SK-N-SH treated with all-trans-retinoic acid at 6 μM for 48 hours (cell line): ENCODE measurements at regions not wholly inside any gene's neighbourhood (a gene's known extent, or its start where the extent isn't known, plus 50 kb on each side); places are given as distances from the start of the nearest gene placed in this dataset.

Experiments used
- ATAC-seq: fragments of 200-7000 bp; cut with Tn5 transposase; 3 replicates; pipeline ENCODE4 v1.9.1; 2020; ENCODE audit warnings: mild to moderate bottlenecking, moderate library complexity
- ARNTL ChIP-seq: fragments of 450-650 bp; formaldehyde crosslinking; IDR thresholded peaks from 2 replicates; pipeline ENCODE4 v1.5.0; 2020; ENCODE audit warnings: low read depth, mild to moderate bottlenecking, moderate library complexity, borderline replicate concordance
- BACH2 ChIP-seq: fragments of 250-450 bp; sonication (Bioruptor Pico); IDR thresholded peaks from 2 replicates; pipeline ENCODE4 v1.9.0; 2021; ENCODE audit warnings: mild to moderate bottlenecking, borderline replicate concordance
- CREB5 ChIP-seq: fragments of 250-450 bp; sonication (Bioruptor Pico); IDR thresholded peaks from 2 replicates; pipeline ENCODE4 v1.5.1; 2020; ENCODE audit warnings: low read depth, mild to moderate bottlenecking, moderate library complexity
- CSDC2 ChIP-seq: fragments of 250-450 bp; sonication (Bioruptor Pico); IDR thresholded peaks from 2 replicates; pipeline ENCODE4 v1.5.0; 2020; ENCODE audit warnings: mild to moderate bottlenecking, moderate library complexity
- CSRNP3 ChIP-seq: fragments of 250-450 bp; sonication (Bioruptor Pico); IDR thresholded peaks from 2 replicates; pipeline ENCODE4 v1.5.1; 2021; ENCODE audit warnings: mild to moderate bottlenecking, moderate library complexity
- ESRRG ChIP-seq: fragments of 250-450 bp; sonication (Bioruptor Pico); IDR thresholded peaks from 2 replicates; pipeline ENCODE4 v1.6.1; 2021; ENCODE audit warnings: mild to moderate bottlenecking
- ISL1 ChIP-seq: fragments of 250-450 bp; sonication (Bioruptor Pico); IDR thresholded peaks from 2 replicates; pipeline ENCODE4 v2.1.2; 2022; ENCODE audit warnings: mild to moderate bottlenecking, moderate library complexity
- OSR1 ChIP-seq: fragments of 250-450 bp; sonication (Bioruptor Pico); IDR thresholded peaks from 2 replicates; pipeline ENCODE4 v1.8.0; 2022; ENCODE audit warnings: moderate library complexity, mild to moderate bottlenecking, inconsistent platforms
- POU6F1 ChIP-seq: fragments of 250-450 bp; sonication (Bioruptor Pico); IDR thresholded peaks from 2 replicates; pipeline ENCODE4 v1.8.0; 2021; ENCODE audit warnings: low read depth, mild to moderate bottlenecking, moderate library complexity, borderline replicate concordance
- PPARA ChIP-seq: fragments of 250-450 bp; sonication (Bioruptor Pico); IDR thresholded peaks from 2 replicates; pipeline ENCODE4 v1.5.0; 2020; ENCODE audit warnings: mild to moderate bottlenecking, borderline replicate concordance
- RARB ChIP-seq: fragments of 250-450 bp; sonication (Bioruptor Pico); IDR thresholded peaks from 2 replicates; pipeline ENCODE4 v1.8.0; 2021; ENCODE audit warnings: mild to moderate bottlenecking, moderate library complexity
- SNAI2 ChIP-seq: fragments of 250-450 bp; sonication (Bioruptor Pico); IDR thresholded peaks from 2 replicates; pipeline ENCODE4 v1.5.0; 2020; ENCODE audit warnings: mild to moderate bottlenecking, moderate library complexity
- TCF4 ChIP-seq: fragments of 250-450 bp; sonication (Bioruptor Pico); IDR thresholded peaks from 2 replicates; pipeline ENCODE4 v1.8.0; 2021; ENCODE audit warnings: mild to moderate bottlenecking, moderate library complexity, borderline replicate concordance
- TOX ChIP-seq: fragments of 250-450 bp; sonication (Bioruptor Pico); IDR thresholded peaks from 2 replicates; pipeline ENCODE4 v1.8.0; 2021; ENCODE audit warnings: mild to moderate bottlenecking, moderate library complexity, borderline replicate concordance
- TSHZ2 ChIP-seq: fragments of 250-450 bp; sonication (Bioruptor Pico); IDR thresholded peaks from 2 replicates; pipeline ENCODE4 v1.5.0; 2020; ENCODE audit warnings: mild to moderate bottlenecking, moderate library complexity
- ZC3H10 ChIP-seq: fragments of 250-450 bp; sonication (Bioruptor Pico); IDR thresholded peaks from 2 replicates; pipeline ENCODE4 v1.5.1; 2021; ENCODE audit warnings: mild to moderate bottlenecking, moderate library complexity
- ZFP3 ChIP-seq: fragments of 250-450 bp; sonication (Bioruptor Pico); IDR thresholded peaks from 2 replicates; pipeline ENCODE4 v1.5.0; 2020; ENCODE audit warnings: mild to moderate bottlenecking, moderate library complexity
- ZFP30 ChIP-seq: fragments of 450-650 bp; formaldehyde crosslinking; IDR thresholded peaks from 2 replicates; pipeline ENCODE4 v1.5.0; 2022; ENCODE audit warnings: mild to moderate bottlenecking, moderate library complexity
- ZNF565 ChIP-seq: fragments of 450-650 bp; formaldehyde crosslinking; conservative IDR thresholded peaks from 2 replicates; pipeline ENCODE4 v1.5.0; 2020; ENCODE audit warnings: low read depth, mild to moderate bottlenecking, moderate library complexity
- ZNF70 ChIP-seq: fragments of 450-650 bp; formaldehyde crosslinking; IDR thresholded peaks from 2 replicates; pipeline ENCODE4 v1.5.0; 2020; ENCODE audit warnings: mild to moderate bottlenecking, moderate library complexity
- ZNF8 ChIP-seq: fragments of 450-650 bp; formaldehyde crosslinking; IDR thresholded peaks from 2 replicates; pipeline ENCODE4 v1.5.0; 2020; ENCODE audit warnings: mild to moderate bottlenecking, moderate library complexity

- no peak for ATAC-seq
- no peak for TF ChIP-seq ZC3H10 (CRISPR knock-in tag)
- no peak for TF ChIP-seq BACH2 (CRISPR knock-in tag)
- no peak for TF ChIP-seq RARB (CRISPR knock-in tag)
- TF ChIP-seq OSR1 (CRISPR knock-in tag), result no peak
These were observed 574.6 kb upstream of the LMCD1 start for GRCh38 chr3:7927015-7927414.

GRCh38 chr3:7927864-7928263, 573.8 kb upstream of the LMCD1 start:
- ATAC-seq, result no peak
- TF ChIP-seq POU6F1 (CRISPR knock-in tag), result no peak

- no peak for TF ChIP-seq TOX (CRISPR knock-in tag)
- no peak for TF ChIP-seq RARB (CRISPR knock-in tag)
- TF ChIP-seq ZNF8 (CRISPR knock-in tag), result no peak
- no peak for TF ChIP-seq ISL1 (CRISPR knock-in tag)
- TF ChIP-seq ZNF565 (CRISPR knock-in tag), result no peak
- TF ChIP-seq POU6F1 (CRISPR knock-in tag), result no peak
- no peak for TF ChIP-seq ARNTL (CRISPR knock-in tag)
- no peak for ATAC-seq
These were observed 572.2 kb upstream of the LMCD1 start for GRCh38 chr3:7929319-7929889.

GRCh38 chr3:7934362-7934761, 567.3 kb upstream of the LMCD1 start:
- ATAC-seq, result no peak
- TF ChIP-seq TCF4 (CRISPR knock-in tag) (no peak), ZNF70 (CRISPR knock-in tag) (no peak), CSDC2 (CRISPR knock-in tag) (no peak), ZFP30 (CRISPR knock-in tag) (no peak)

- TF ChIP-seq CREB5 (CRISPR knock-in tag) (no peak), TSHZ2 (CRISPR knock-in tag) (no peak), CSDC2 (CRISPR knock-in tag) (no peak), ZFP30 (CRISPR knock-in tag) (no peak), SNAI2 (CRISPR knock-in tag) (no peak), RARB (CRISPR knock-in tag) (no peak), ZNF70 (CRISPR knock-in tag) (no peak), ARNTL (CRISPR knock-in tag) (no peak), ISL1 (CRISPR knock-in tag) (no peak), CSRNP3 (CRISPR knock-in tag) (no peak), ESRRG (CRISPR knock-in tag) (no peak), ZNF8 (CRISPR knock-in tag) (no peak), PPARA (CRISPR knock-in tag) (no peak), TCF4 (CRISPR knock-in tag) (no peak), ZFP3 (CRISPR knock-in tag) (no peak), TOX (CRISPR knock-in tag) (no peak), POU6F1 (CRISPR knock-in tag) (no peak), ZNF565 (CRISPR knock-in tag) (no peak), OSR1 (CRISPR knock-in tag) (no peak)
- ATAC-seq, result no peak
These were observed 553.7 kb upstream of the LMCD1 start for GRCh38 chr3:7947930-7948329.
